GM23338 (cell line): ENCODE measurements at regions not wholly inside any gene's neighbourhood (a gene's known extent, or its start where the extent isn't known, plus 50 kb on each side); places are given as distances from the start of the nearest gene placed in this dataset.

Source experiments
- ATAC-seq: fragments of 200-7000 bp; cut with Tn5 transposase; 3 replicates; pipeline ENCODE4 v1.9.1; 2020
- DNase-seq: peaks from one replicate; pipeline ENCODE4 v3.0.0-alpha.2; 2015; ENCODE audit warnings: low spot score
- H2AFZ ChIP-seq: fragments of 200-600 bp; sonication (generic); 2 replicates; pipeline ENCODE4 v1.8.0; 2016; ENCODE audit warnings: antibody characterized with exemption, mild to moderate bottlenecking, moderate library complexity
- H3F3A ChIP-seq: fragments of 200-600 bp; sonication (generic); replicated peaks from 2 replicates; pipeline ENCODE4 v1.8.0; 2017; ENCODE audit warnings: antibody characterized with exemption, mixed run types, low read depth
- H3K27ac ChIP-seq: fragments of 200-600 bp; sonication (generic); 2 replicates; pipeline ENCODE4 v1.6.1; 2016; ENCODE audit warnings: low read depth
- H3K27me3 ChIP-seq: fragments of 200-600 bp; sonication (generic); 2 replicates; pipeline ENCODE4 v1.8.0; 2016; ENCODE audit warnings: mild to moderate bottlenecking, mixed run types, moderate library complexity; ENCODE audit not compliant: insufficient read depth
- H3K36me3 ChIP-seq: fragments of 200-600 bp; sonication (generic); 2 replicates; pipeline ENCODE4 v1.8.0; 2016; ENCODE audit warnings: mild to moderate bottlenecking; ENCODE audit not compliant: insufficient read depth
- H3K4me1 ChIP-seq: fragments of 200-600 bp; sonication (generic); 2 replicates; pipeline ENCODE4 v1.8.0; 2016; ENCODE audit warnings: mild to moderate bottlenecking, moderate library complexity; ENCODE audit not compliant: insufficient read depth
- H3K4me2 ChIP-seq: fragments of 200-600 bp; sonication (generic); 2 replicates; pipeline ENCODE4 v1.7.1; 2017; ENCODE audit warnings: mixed run types
- H3K4me3 ChIP-seq: fragments of 200-600 bp; sonication (generic); 2 replicates; pipeline ENCODE4 v1.6.1; 2016; ENCODE audit warnings: mixed run types
- H3K79me2 ChIP-seq: fragments of 200-600 bp; sonication (generic); replicated peaks from 2 replicates; pipeline ENCODE4 v1.8.0; 2017; ENCODE audit warnings: mild to moderate bottlenecking; ENCODE audit not compliant: insufficient read depth
- H3K9me2 ChIP-seq: fragments of 200-600 bp; sonication (generic); 2 replicates; pipeline ENCODE4 v1.8.0; 2017; ENCODE audit not compliant: insufficient read depth
- H4K20me1 ChIP-seq: fragments of 200-600 bp; sonication (generic); replicated peaks from 2 replicates; pipeline ENCODE4 v1.8.0; 2017; ENCODE audit warnings: mild to moderate bottlenecking; ENCODE audit not compliant: insufficient read depth
- H3K27ac Mint-ChIP-seq: 2 replicates; pipeline ENCODE4 v1.8.0; 2020; ENCODE audit warnings: inconsistent platforms, mild to moderate bottlenecking, moderate library complexity, mixed read lengths
- H3K27me3 Mint-ChIP-seq: 3 replicates; pipeline ENCODE4 v1.8.0; 2022; ENCODE audit warnings: low read depth, mild to moderate bottlenecking, moderate library complexity, mixed read lengths, inconsistent platforms; ENCODE audit not compliant: insufficient read depth, poor library complexity
- H3K36me3 Mint-ChIP-seq: 3 replicates; pipeline ENCODE4 v1.8.0; 2021; ENCODE audit warnings: low read depth, mild to moderate bottlenecking, inconsistent platforms, moderate library complexity, mixed read lengths
- H3K4me1 Mint-ChIP-seq: 3 replicates; pipeline ENCODE4 v1.8.0; 2020; ENCODE audit warnings: mild to moderate bottlenecking, inconsistent platforms, mixed read lengths
- H3K4me3 Mint-ChIP-seq: 3 replicates; pipeline ENCODE4 v1.8.0; 2021; ENCODE audit warnings: moderate library complexity, mild to moderate bottlenecking, inconsistent platforms, mixed read lengths
- H3K9me3 Mint-ChIP-seq: 3 replicates; pipeline ENCODE4 v1.8.0; 2020; ENCODE audit warnings: moderate library complexity, mild to moderate bottlenecking, inconsistent platforms, mixed read lengths
- CREB1 ChIP-seq: fragments of 250-450 bp; sonication (Bioruptor Pico); IDR thresholded peaks from 2 replicates; pipeline ENCODE4 v1.5.0; 2020; ENCODE audit warnings: low read depth, mild to moderate bottlenecking, moderate library complexity
- CTCF ChIP-seq, 2 experiments: fragments of 200-600 bp in 1 of 2; sonication (generic) in 1 of 2; conservative IDR thresholded peaks; 2 replicates each; pipeline versions ENCODE4 v1.5.1 to v1.6.1; 2016 to 2017; ENCODE audit warnings: antibody characterized with exemption in 2 of 2, low read depth in 2 of 2, mild to moderate bottlenecking in 2 of 2, moderate library complexity in 1 of 2
- ETS1 ChIP-seq: IDR thresholded peaks from 2 replicates; pipeline ENCODE4 v1.6.1; 2016; ENCODE audit warnings: antibody characterized with exemption
- EZH2 ChIP-seq: fragments of 200-600 bp; sonication (generic); IDR thresholded peaks from one replicate; pipeline ENCODE4 v1.8.0; 2017; ENCODE audit warnings: antibody characterized with exemption, mild to moderate bottlenecking, low read depth; ENCODE audit not compliant: unreplicated experiment
- EZH2phosphoT487 ChIP-seq: fragments of 200-600 bp; sonication (generic); IDR thresholded peaks from one replicate; pipeline ENCODE4 v1.8.1; 2018; ENCODE audit warnings: antibody characterized with exemption; ENCODE audit not compliant: unreplicated experiment
- JUNB ChIP-seq: IDR thresholded peaks from one replicate; pipeline ENCODE4 v1.6.1; 2016; ENCODE audit warnings: antibody characterized with exemption; ENCODE audit not compliant: unreplicated experiment
- NANOG ChIP-seq: IDR thresholded peaks from 2 replicates; pipeline ENCODE4 v1.6.1; 2016; ENCODE audit warnings: antibody characterized with exemption, borderline replicate concordance
- POLR2AphosphoS5 ChIP-seq: IDR thresholded peaks from 2 replicates; pipeline ENCODE4 v1.6.1; 2016; ENCODE audit warnings: antibody characterized with exemption, low read depth
- REST ChIP-seq: IDR thresholded peaks from one replicate; pipeline ENCODE4 v1.6.1; 2018; ENCODE audit warnings: antibody characterized with exemption; ENCODE audit not compliant: unreplicated experiment
- STAT1 ChIP-seq: IDR thresholded peaks from one replicate; pipeline ENCODE4 v1.6.1; 2016; ENCODE audit warnings: antibody characterized with exemption; ENCODE audit not compliant: unreplicated experiment
- ZNF114 ChIP-seq: fragments of 250-450 bp; sonication (Bioruptor Pico); IDR thresholded peaks from 2 replicates; pipeline ENCODE4 v1.5.0; 2020; ENCODE audit warnings: mild to moderate bottlenecking, moderate library complexity
- ZNF331 ChIP-seq: fragments of 250-450 bp; sonication (Bioruptor Pico); IDR thresholded peaks from 2 replicates; pipeline ENCODE4 v1.5.0; 2020; ENCODE audit warnings: low read depth, mild to moderate bottlenecking, moderate library complexity
- ZNF462 ChIP-seq: fragments of 250-450 bp; sonication (Bioruptor Pico); IDR thresholded peaks from 2 replicates; pipeline ENCODE4 v1.5.0; 2020; ENCODE audit warnings: mild to moderate bottlenecking, moderate library complexity

- no peaks in the 10 kb centered on the region for H3F3A ChIP-seq
- TF ChIP-seq CTCF (conservative IDR thresholded peaks at IDR 0.05; ENCODE audit: low read depth in 2 of 2) (no peak), ZNF114 (no peak), POLR2AphosphoS5 (no peak), ETS1 (no peak), CREB1 (CRISPR knock-in tag) (no peak), ZNF331 (CRISPR knock-in tag) (no peak), REST (no peak), EZH2 (no peak), STAT1 (no peak), ZNF462 (CRISPR knock-in tag) (no peak), EZH2phosphoT487 (no peak), NANOG (no peak), JUNB (no peak)
- no peaks in the 10 kb centered on the region for H3K4me1 ChIP-seq
- no peaks in the 10 kb centered on the region for H3K27me3 ChIP-seq
- no peak overlapping the region for H3K4me3 ChIP-seq
- no peak overlapping the region; the same call in 1 of the 2 replicates for H2AFZ ChIP-seq
- H3K79me2 ChIP-seq: no peaks in the 10 kb centered on the region
- H3K27me3 Mint-ChIP-seq: peaks cover 3% of the 10 kb centered on the region
- DNase-seq: peak; percentile 8
- no peaks in the 10 kb centered on the region for H4K20me1 ChIP-seq
- ATAC-seq: no peak
- H3K9me3 Mint-ChIP-seq: no peaks in the 10 kb centered on the region
- H3K36me3 Mint-ChIP-seq: no peaks in the 10 kb centered on the region
- peaks cover 4% of the 10 kb centered on the region for H3K4me1 Mint-ChIP-seq
- no peak overlapping the region for H3K4me3 Mint-ChIP-seq
- no peaks in the 10 kb centered on the region for H3K36me3 ChIP-seq
- H3K27ac Mint-ChIP-seq: no peak overlapping the region
- no peak overlapping the region for H3K27ac ChIP-seq
- H3K4me2 ChIP-seq: no peak overlapping the region
- H3K9me2 ChIP-seq: 0 out of 2 replicates have a peak, but pooled peaks cover 13% of the 10 kb centered on the region
These were observed 231.5 kb upstream of the ID4 start for GRCh38 chr6:19605624-19606023.
